B cell (primary cell): ENCODE measurements at regions not wholly inside any gene's neighbourhood (a gene's known extent, or its start where the extent isn't known, plus 50 kb on each side); places are given as distances from the start of the nearest gene placed in this dataset.

ENCODE experiments used
- CTCF ChIP-seq: fragments of 200-600 bp; IDR thresholded peaks from one replicate; pipeline ENCODE4 v1.8.0; 2022; ENCODE audit warnings: antibody characterized with exemption, mild to moderate bottlenecking
- EZH2 ChIP-seq: IDR thresholded peaks from 2 replicates; pipeline ENCODE4 v1.6.1; 2012; ENCODE audit warnings: borderline replicate concordance, low read depth, mild to moderate bottlenecking, moderate library complexity, low read length; ENCODE audit not compliant: insufficient read depth, poor library complexity, severe bottlenecking

GRCh38 chr2:30380824-30381223 is 66.2 kb upstream of the LCLAT1 start:
- TF ChIP-seq CTCF (no peak), EZH2 (no peak)
